CD4-positive, alpha-beta T cell treated with Interleukin-6 for 4 hours (primary cell): ENCODE measurements at regions not wholly inside any gene's neighbourhood (a gene's known extent, or its start where the extent isn't known, plus 50 kb on each side); places are given as distances from the start of the nearest gene placed in this dataset.
"Not testable (repeated sequence)": the region's sequence is repeated elsewhere in the genome, so short reads cannot be mapped to it uniquely, and the experiment has no call there.

Experiments
- DNase-seq: peaks from one replicate; pipeline ENCODE4 v3.0.0-alpha.2; 2020; ENCODE audit warnings: mixed read lengths

DNA sequence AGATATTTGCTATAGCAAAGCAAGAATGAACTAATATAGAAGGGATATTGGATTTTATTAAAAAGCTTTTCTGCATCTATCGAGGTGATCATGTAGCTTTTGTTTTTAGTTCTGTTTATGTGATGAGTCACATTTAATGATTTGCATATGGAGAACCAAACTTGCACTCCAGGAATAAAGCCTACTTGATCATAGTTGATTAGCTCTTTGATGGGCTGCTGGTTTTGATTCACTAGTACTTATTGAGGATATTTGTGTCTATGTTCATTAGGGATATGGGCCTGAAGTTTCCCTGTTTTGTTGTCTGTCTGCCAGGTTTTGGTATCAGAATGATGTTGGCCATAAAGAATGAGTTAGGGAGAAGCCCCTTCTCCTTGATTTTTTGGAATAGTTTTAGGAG lies 310.7 kb downstream of the ARPP21 start:
- no peak for DNase-seq

DNA sequence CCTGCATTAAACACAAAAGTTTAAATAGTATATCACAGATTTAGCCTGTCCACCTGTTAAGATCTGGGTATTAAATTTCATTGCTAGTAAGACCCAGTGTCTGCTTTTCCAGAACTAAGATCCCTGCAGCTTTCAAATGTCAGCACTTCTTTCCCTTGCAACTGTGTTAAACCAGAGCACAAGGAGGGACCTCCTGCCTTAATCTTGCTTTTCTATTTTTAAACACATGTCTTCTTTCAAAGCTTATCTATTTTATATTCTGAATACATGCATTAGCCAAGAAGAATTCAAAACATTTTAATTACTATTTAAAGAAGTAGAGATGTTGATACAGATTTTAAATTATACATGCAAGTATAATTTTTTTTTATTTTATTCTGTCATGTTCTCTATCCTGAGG lies 315.1 kb downstream of the ARPP21 start:
- DNase-seq: no peak

DNA sequence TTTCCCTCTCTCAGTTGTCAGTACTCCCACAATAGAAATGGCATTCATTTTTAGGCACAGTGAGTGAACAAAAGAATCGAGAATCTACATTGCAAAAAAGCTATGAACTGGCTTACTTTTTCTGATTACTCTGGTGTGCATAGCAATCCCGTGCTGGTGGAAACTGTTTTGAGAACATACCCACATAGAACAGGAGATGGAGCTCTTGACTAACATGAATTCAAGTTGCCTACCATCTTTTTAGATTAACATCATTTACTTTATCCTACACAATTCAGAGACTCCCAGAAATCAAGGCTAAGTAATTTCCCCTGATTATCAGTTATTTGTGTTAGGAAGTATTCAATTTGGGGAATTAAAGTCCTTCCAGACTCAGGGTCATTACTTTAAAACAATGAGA lies 326.6 kb downstream of the ARPP21 start:
- DNase-seq: no peak

DNA sequence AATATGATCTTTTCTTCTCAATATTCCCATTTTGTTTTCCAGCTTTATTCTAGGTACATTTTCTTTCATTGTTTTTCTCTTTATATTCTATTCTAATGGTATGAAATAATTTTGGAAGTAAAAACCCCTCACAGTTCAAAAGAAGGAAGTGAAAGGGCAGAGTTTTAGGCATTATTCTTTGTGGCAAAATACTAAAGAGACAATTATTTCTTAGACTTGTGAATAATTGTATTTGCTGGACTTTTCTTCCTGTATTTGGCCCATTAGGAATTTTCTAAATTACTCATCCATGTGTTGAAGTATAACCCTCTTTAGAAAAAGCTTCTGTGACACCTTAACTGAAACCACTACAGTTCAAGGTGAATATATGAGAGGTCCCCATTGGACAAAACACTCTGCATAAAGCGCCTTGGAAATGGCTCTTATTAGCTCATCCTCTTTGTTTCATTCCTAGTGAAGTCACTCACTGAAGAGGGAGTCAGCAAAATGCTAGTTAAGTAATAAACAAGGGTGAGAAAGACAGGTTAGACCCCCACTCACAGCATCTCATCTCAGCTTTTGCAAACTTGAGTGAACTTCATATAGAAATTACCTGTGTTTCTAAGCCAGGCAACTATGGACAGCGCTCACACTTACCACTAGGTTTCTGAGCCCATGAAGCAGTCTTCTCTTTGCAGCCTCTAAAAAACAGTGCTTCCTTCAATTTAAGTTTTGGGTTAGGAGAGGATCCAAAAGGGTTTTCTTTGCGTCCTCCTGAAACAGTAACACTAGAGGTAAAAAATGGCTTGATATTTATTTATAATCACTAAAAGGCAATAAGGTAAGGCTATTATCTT lies 327.5 kb downstream of the ARPP21 start:
- DNase-seq: no peak

DNA sequence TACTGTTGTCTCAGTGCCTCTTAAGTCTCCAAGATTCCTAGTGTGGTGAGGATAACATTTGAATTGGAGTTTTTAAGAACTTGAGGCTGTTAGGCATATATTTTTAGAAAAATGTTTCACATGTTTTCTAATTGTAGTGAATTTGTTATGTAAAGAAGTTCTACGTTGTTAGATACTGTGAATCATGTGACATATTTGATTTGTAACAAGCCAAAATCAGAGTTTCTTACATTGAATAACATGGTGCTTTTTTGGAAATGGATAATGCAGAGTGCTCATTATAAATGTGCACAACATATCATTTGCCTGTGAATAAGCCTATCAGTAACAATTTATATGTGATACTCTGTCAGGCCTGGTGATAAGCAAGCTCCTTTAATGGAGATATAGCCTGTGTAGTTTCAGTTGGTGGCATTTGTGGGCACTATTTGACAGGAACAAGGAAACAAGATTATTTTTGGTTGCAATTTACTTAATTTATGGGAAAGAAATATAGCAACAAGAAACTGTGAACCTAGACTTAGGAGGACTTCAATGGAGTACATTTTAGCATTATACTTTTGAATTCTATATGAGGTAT lies 328.8 kb downstream of the ARPP21 start:
- no peak for DNase-seq

DNA sequence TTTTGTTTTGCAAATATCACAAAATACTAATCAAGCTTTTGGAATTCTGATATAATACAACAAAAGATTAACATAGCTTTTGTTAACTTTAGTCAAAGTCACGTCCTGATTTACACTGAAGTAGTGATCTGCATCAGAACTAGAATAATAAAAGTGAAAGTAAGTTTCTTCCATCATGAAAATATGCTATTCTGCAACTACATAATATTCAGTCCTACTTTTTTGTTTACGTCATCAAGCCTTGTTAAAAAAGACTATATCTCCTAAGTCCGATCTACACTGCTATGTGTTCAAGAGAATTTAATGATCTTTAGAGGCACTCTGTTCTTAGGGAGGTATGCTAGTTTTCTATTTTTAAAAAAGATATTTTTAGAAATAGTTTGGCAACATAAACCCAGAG lies 330.1 kb downstream of the ARPP21 start:
- no peak for DNase-seq

DNA sequence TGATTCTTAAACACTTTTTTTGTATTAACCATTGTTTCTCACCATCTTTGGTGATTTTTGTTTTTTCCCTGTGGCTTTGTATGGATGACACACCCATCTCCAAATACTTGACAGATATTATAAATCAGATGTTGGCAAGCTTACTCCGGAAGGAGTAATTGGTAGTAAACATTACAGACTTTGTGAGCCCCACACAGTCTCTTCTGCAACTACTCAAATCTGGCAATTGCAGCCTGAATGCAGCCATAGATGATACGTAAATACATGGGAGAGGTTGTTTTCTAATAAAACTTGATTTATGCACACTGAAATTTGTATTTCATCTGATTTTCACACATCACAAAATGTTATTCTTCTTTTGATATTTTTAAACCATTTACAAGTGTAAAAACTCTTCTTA lies 331.5 kb downstream of the ARPP21 start:
- DNase-seq: no peak

DNA sequence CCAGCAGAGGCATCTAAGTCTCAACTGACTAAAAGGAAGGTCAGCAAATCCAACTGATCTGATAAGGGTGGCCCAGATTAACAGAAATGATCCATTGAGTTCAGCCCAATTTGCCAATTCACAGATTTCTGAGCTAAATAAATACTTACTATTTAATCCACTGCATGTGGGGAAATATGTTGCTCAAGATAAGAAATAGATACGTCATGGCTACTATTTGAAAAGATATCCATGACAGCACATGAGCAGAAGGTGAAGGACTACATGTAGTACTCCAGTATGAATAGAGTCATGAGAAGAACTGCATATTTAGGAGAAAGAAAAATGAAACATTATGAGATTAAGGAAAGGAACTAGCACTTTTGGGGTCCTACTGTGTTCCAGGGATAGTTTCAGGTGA lies 332.4 kb downstream of the ARPP21 start:
- no peak for DNase-seq

DNA sequence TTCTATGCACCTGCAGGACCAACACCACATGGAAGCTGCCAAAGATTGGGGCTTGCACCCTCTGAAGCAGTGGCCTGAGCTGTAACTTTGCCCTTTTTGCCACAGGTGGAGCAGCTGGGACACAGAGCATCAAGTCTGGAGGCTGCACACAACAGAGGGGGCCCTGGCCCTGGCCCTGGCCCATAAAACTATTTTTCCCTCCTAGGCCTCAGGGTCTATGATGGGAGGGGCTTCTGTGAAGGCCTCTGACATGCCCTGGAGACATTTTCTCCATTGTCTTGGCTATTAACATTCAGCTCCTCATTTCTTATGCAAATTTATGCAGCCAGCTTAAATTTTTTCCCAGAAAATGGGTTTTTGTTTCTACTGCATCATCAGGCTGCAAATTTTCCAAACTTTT lies 335.5 kb downstream of the ARPP21 start:
- no peak for DNase-seq

DNA sequence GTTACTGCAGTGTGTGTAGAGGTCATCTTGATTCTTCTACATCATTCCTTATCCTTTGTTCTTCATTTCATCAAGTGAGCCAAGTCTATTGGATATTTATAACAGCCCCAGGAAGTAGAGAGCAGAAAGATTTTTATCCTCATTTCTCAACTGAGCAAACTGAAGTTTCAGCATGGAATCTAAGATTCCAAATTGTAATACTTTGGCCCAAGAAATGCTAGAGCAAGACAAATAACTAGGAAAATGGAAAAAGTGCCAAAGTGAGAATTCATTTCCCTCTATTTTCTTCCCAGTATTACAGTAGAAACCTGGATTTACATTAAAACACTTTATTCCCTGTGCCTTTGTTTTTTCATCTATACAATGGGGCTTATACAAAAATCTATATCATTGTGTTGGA lies 346.8 kb downstream of the ARPP21 start:
- DNase-seq: no peak

DNA sequence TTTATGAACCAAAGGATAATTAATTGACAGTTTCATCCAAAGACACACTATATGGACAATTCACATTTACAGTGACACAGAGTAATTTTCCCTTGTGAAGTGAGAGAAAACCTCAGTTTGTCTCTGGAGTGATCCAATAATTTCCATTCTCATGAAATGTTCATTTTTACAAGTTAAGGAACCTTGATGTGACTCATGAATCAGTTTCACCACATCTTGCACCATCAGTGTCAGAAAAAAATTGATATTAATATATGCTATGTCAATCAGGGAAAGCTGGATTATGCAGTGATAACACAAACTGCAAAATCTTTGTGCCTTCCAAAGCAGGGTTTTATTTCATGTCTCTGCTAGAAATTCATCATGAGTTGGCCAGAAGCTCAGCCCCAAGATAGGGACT lies 348.1 kb downstream of the ARPP21 start:
- no peak for DNase-seq

DNA sequence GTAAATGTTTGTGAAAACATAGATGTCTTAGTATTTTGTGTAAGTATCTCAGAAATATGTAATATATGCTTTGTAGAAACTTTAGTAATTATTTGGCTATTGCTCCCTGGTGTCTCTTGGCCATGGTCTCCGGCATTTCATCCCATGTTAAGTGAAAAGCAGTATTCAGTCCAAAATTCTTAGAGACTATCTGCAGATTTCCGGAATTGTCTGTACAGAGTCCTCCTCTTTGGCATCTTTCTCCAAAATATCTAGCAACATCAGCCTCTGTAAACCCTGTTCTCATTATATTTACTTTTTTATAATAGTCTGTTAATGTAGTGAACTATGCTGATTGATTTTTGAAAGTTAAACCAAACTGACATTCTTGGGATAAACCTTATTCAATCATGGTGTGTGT lies 352.7 kb downstream of the ARPP21 start:
- DNase-seq: no peak

DNA sequence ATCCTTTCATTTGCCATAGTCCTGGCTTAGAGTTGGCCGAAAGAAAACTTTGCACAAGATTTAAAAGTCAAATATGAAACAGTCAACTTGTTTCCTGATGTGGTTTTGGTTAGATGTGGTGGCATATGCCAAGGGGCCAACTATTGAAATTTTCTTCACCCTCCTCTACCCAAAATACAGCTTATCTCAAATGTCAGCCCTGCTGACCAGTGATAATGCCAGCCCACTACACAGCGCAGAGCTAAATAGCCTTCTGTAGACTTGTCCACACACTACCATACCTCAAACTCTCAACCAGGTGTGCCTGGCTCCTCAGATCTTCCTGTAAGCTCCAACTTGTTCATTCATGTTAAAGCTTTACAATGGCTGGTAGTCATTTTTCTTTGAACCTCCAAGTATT lies 368.5 kb upstream of the STAC start:
- DNase-seq: no peak

DNA sequence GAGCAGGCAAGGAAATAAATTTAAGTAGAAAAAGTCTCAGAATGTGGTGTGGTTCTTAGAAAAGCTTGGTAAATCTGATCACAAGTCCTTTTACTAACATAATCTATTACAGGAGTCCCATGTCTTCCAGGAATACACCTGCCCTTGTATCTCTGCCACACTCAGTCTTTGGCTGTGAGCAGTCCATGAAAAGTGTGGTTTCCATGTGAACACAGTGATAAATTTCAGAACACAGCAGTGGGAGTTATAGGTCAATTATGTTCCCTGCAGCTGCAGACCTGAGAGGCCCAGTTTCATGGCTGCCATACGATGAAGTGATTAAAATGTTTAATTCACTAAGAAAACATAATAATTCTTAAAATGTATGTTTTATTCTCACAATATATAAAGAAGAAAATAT lies 366.9 kb upstream of the STAC start:
- DNase-seq: no peak

DNA sequence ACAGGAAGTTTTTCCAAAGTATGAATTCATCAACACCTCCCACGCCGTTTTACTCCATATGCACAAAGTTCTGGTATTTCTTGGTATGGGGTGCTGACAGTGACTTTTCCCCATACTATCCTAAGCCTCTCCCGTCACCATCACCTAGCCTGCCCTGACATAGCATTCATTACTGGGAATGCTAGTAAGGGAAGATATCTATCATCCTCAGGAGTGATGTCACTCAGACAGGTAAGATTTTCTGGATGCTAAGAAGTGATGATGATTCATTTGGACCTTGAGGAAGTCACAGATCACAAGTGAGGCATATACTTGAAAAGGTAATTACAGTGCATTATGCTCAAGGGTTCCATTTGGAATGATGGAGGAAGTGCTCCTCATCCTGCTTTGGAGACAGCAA lies 355.1 kb upstream of the STAC start:
- no peak for DNase-seq

DNA sequence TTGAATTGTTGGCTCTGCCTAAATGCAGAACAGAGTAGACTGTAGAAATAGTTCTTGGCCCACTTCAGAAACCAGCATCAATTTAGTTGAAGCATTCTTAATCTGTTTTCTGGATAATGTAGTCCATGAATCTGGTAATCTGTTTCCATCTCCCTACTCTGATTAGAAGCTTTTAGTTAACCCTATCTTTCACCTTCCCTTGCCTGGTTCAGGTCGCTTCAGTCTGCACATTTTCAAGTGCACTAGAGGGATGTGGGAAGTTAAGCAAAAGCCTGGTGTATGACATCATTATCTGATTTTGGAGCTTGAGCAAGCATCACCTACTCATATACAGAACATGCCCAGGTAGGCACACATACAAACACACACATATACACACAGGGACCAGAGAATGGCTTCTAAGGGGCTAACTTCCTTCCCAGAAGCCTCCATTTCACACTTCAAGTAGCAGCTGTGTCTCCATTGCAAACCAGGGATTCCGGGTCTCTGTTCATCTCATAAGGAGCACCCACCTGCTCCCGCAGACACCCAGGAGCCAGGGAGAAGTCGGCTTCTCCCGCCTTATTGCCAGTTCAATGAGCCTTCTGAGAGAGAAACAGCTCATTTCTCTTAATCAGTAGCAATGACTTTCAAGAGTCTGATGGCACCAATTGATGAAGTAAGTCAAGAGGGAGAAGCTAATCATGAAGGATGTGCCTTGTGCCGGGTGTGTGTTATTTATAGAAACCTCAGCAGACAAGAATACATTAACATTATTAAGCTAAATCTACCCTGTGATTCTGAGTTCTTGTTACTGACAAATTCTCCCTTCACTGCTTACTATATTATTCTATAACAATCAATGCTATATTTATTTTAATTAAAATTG lies 347.9 kb upstream of the STAC start:
- no peak for DNase-seq

DNA sequence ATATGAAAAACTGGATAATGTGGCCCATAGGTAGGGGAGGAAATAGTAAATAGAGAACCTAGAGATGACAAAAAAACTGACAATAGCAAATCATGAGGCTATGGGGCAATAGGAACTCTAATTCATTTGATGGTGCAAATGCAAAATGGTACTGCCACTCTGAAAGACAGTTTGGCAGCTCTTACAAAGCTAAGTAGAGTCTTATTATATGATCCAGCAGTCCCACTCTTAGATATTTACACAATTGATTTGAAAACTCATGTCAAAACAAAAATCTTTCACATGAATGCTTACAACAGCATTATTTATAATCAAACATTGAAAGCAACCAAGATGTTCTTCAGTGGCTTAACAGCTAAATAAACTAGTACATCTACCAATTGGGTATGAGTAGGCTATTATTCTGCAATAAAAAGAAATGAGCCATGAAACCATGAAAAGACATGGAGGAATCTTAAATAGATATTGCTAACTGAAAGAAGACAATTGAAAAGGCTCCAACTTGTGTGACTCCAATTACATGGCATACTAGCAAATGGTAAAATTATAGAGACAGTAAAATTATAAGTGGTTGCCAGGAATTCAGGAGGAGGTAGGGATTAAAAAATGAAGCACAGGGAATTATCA lies 321.8 kb upstream of the STAC start:
- DNase-seq: no peak

DNA sequence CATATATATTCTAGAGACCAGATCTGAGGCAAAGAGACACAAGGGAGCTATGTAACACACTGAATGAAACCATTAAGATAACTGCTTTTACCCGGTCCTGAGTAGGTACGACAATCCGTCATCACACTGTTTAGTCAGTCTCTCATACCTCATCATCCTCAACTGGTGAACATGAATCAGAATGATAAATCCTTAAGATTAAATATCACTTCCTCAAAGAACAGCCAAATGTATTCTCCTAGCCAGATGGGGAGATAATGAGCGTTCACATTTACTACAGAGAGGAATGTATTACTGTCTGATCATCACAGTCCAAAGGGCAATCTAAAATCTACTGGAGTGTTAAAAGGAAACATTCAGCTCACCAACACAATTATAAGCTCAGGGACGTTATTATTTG lies 319.4 kb upstream of the STAC start:
- no peak for DNase-seq

DNA sequence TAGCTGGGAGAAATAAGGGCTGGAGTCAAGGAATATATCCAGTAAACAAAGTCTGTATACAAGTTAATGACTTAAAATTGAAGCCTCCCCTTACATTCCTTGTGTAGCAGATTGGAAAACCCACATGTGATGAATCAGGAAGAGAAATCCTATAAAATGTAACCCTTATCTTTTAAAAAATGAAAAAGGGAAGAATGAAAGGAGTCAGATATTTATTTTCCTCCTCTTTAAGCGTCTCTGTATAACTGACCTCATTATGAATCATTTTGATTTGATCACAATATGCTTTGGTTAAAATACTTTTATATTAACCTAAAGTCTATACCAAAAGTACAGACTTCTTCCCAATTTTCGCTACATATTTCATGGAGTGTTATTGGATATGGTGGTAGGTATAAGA lies 316.3 kb upstream of the STAC start:
- DNase-seq: no peak

DNA sequence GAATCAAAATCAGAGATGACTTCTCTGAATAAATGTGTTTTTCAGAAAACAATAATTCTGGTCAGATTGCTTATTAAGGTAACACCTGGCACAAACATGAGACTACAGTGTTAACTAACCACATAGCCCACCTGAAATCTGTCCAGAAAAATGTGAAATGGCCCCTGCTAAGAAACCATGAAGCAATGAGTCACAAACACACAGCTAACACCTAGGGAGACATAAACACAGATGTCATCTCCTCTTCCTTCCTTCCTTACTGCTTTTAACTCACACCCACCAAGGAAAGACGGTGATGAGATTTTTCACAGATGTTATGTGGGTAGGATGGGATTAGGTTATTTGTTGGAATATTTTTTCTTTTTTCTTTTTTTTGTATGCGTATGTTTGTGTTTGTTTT lies 315.0 kb upstream of the STAC start:
- no peak for DNase-seq

DNA sequence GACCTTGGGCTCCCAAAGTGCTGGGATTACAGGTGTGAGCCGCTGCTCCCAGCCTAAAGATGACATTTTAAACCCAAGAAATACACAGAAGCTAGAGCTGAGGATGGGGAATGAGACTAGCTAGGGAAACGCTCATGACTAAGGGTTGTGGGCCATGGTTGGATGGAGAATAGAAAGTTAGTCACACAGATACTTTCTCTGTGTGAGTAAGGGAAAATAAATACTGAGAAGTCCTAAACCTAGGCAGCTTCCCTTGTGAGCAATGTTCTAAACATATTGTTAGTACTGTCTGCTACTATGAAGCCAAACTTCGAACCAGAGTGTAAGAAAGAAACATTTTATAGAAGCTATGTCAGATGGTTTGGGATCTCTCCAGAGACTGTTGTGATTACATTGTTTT lies 304.8 kb upstream of the STAC start:
- DNase-seq: no peak

DNA sequence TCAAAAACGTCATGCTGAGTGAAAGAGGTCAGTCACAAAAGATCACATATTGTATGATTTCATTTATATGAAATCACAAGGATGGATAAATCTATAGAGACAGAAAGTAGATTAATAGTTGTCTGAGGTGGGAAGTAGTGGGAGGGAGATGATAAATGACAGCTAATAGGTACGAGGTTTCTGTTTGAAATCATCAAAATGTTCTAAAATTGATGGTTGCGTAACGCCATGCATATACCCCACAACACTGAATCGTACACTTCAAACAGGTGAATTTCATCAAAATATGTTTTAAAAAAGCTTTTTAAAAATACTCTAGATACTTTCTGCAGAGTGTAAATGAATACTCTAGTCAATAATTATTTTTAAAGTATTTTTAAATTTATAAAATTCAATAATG lies 303.0 kb upstream of the STAC start:
- no peak for DNase-seq

DNA sequence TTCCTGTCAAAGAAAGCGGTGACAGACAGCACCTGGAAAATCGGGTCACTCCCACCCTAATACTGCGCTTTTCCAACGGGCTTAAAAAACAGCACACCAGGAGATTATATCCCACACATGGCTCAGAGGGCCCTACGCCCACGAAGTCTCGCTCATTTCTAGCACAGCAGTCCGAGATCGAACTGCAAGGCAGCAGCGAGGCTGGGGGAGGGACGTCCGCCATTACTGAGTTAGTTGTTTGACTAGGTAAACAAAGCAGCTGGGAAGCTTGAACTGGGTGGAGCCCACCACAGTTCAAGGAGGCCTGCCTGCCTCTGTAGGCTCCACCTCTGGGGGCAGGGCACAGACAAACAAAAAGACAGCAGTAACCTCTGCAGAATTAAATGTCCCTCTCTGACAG lies 297.3 kb upstream of the STAC start:
- DNase-seq: not testable (repeated sequence)

DNA sequence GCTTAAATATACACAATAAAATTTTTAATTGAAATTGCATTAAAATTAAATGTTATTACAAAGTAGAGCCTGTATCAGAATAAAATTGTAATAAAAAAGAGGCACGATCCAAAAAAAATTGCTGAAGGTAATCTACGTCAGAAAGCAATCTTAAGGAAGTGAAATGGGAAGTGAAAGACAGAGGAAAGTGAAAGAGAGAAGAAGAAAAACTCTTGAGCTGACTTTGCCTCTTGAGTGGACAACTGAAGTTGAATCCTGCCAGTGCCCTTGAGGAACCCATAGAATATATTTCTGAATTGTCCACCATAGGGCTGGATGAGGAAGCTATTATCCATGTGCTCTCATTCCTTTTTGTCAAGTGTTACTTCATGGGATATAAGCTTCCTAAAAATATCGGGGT lies 285.1 kb upstream of the STAC start:
- no peak for DNase-seq
